ENCODE measurements at regions not wholly inside any gene's neighbourhood (a gene's known extent, or its start where the extent isn't known, plus 50 kb on each side); places are given as distances from the start of the nearest gene placed in this dataset.
A peak's percentile ranks its signal among the peaks of the same experiment; 100 is the strongest.

DNA sequence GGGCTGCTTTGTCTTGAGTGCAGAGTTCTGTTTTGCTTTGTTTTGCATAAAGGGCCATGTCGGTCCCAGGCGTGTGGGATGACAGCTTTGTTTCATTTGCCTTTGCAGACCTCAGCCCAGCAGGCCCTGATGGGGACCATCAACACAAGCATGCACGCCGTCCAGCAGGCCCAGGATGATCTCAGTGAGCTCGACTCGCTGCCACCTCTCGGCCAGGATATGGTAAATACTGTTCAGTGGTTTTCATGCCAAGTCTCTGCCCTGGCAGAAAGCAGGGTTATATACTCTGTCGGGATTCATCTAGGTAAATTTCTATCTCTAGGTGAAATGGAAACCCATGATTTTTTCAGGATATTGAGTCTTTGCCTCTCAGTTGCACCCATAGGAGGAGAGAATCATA, 343.9 kb upstream of the TPM1 start:
- no peak overlapping the region for H3K27ac ChIP-seq
- H3K79me2 ChIP-seq = no peaks in the 10 kb centered on the region
- H3K9me2 ChIP-seq (replicated peaks; ENCODE audit: insufficient read depth) = no peaks in the 10 kb centered on the region
- no peak overlapping the region for H2AFZ ChIP-seq
- no peak for DNase-seq (ENCODE audit: low spot score)
- no peaks in the 10 kb centered on the region for H3K9me3 ChIP-seq (ENCODE audit: low read depth)
- H3K36me3 ChIP-seq (replicated peaks; ENCODE audit: insufficient read depth, low read depth) = no peaks in the 10 kb centered on the region
- TF ChIP-seq, protein P1, sequence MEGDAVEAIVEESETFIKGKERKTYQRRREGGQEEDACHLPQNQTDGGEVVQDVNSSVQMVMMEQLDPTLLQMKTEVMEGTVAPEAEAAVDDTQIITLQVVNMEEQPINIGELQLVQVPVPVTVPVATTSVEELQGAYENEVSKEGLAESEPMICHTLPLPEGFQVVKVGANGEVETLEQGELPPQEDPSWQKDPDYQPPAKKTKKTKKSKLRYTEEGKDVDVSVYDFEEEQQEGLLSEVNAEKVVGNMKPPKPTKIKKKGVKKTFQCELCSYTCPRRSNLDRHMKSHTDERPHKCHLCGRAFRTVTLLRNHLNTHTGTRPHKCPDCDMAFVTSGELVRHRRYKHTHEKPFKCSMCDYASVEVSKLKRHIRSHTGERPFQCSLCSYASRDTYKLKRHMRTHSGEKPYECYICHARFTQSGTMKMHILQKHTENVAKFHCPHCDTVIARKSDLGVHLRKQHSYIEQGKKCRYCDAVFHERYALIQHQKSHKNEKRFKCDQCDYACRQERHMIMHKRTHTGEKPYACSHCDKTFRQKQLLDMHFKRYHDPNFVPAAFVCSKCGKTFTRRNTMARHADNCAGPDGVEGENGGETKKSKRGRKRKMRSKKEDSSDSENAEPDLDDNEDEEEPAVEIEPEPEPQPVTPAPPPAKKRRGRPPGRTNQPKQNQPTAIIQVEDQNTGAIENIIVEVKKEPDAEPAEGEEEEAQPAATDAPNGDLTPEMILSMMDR (IDR thresholded peaks at IDR 0.05; ENCODE audit: poor library complexity) = no peak
- TF ChIP-seq EZH2 (IDR thresholded peaks at IDR 0.05; ENCODE audit: borderline replicate concordance) (no peak), EZH2phosphoT487 (IDR thresholded peaks at IDR 0.05; ENCODE audit: low read depth, severe bottlenecking, unreplicated experiment) (no peak)
- 95% methylated on average over 8 of the region's 8 CpGs for WGBS (ENCODE audit: low lambda C conversion rate, missing lambda C conversion rate)
- H3K4me3 ChIP-seq = no peak overlapping the region
- no peaks in the 10 kb centered on the region for H3K4me1 ChIP-seq (ENCODE audit: insufficient read depth)
- no peaks in the 10 kb centered on the region for H4K20me1 ChIP-seq (ENCODE audit: insufficient read depth, poor library complexity, severe bottlenecking)
- no peak overlapping the region for H3K4me2 ChIP-seq
- no peaks in the 10 kb centered on the region for H3K27me3 ChIP-seq

DNA sequence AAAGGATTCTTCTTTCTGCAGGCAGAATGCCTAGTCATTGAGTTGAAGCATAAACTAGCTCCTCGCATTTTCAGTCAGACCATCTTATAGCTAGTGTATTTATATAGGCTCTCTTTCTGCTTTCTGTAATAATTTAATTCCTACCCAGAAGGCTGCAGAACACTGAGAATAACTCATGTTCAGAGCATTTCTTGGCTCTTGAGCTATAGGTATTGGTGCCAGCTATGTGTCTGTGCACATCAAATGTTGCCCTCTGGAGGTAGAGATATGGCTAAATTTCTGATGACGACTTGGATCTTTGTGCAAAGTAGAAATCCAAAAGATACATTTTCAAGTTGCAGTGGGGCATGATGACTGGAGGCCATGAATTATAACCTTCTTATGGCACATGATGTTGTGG, 336.2 kb upstream of the TPM1 start:
- Histone ChIP-seq H3K79me2 (no peaks in the 10 kb centered on the region), H3K4me1 (ENCODE audit: insufficient read depth) (no peaks in the 10 kb centered on the region), H2AFZ (no peak overlapping the region), H3K36me3 (replicated peaks; ENCODE audit: insufficient read depth, low read depth) (no peaks in the 10 kb centered on the region), H4K20me1 (ENCODE audit: insufficient read depth, poor library complexity, severe bottlenecking) (no peaks in the 10 kb centered on the region), H3K4me2 (no peak overlapping the region), H3K27me3 (no peaks in the 10 kb centered on the region), H3K9me2 (replicated peaks; ENCODE audit: insufficient read depth) (no peaks in the 10 kb centered on the region), H3K9me3 (ENCODE audit: low read depth) (no peaks in the 10 kb centered on the region), H3K27ac (no peak overlapping the region), H3K4me3 (no peak overlapping the region)
- 89% methylated on average over 2 of the region's 2 CpGs for WGBS (ENCODE audit: low lambda C conversion rate, missing lambda C conversion rate)
- TF ChIP-seq, protein P1 (IDR thresholded peaks at IDR 0.05; ENCODE audit: poor library complexity) = peak; percentile 14
- no peak for TF ChIP-seq EZH2 (IDR thresholded peaks at IDR 0.05; ENCODE audit: borderline replicate concordance)
- no peak for DNase-seq (ENCODE audit: low spot score)

DNA sequence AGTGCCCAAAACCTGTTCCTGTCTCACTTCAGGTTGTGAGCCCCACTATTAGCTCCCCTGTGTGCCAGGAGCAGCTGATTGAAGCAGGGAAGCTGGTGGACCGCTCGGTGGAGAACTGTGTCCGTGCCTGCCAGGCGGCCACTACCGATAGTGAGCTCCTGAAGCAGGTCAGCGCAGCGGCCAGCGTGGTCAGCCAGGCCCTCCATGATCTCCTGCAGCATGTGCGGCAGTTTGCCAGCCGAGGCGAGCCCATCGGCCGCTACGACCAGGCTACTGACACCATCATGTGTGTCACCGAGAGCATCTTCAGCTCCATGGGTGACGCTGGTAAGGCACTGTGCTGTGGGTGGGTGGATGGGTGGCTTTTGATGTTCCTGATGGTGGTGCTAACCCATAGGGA, 334.1 kb upstream of the TPM1 start:
- Histone ChIP-seq H2AFZ (no peak overlapping the region), H3K4me1 (ENCODE audit: insufficient read depth) (no peaks in the 10 kb centered on the region), H3K27ac (no peak overlapping the region), H3K27me3 (no peaks in the 10 kb centered on the region), H3K4me2 (no peak overlapping the region), H3K36me3 (replicated peaks; ENCODE audit: insufficient read depth, low read depth) (no peaks in the 10 kb centered on the region), H3K9me2 (replicated peaks; ENCODE audit: insufficient read depth) (no peaks in the 10 kb centered on the region), H3K79me2 (no peaks in the 10 kb centered on the region), H4K20me1 (ENCODE audit: insufficient read depth, poor library complexity, severe bottlenecking) (no peaks in the 10 kb centered on the region), H3K9me3 (ENCODE audit: low read depth) (no peaks in the 10 kb centered on the region), H3K4me3 (no peak overlapping the region)
- DNase-seq (ENCODE audit: low spot score) = no peak
- no peak for TF ChIP-seq EZH2 (IDR thresholded peaks at IDR 0.05; ENCODE audit: borderline replicate concordance)
- TF ChIP-seq EZH2phosphoT487 (IDR thresholded peaks at IDR 0.05; ENCODE audit: low read depth, severe bottlenecking, unreplicated experiment) = no peak
- TF ChIP-seq, protein P1 (IDR thresholded peaks at IDR 0.05; ENCODE audit: poor library complexity) = no peak
- WGBS (ENCODE audit: low lambda C conversion rate, missing lambda C conversion rate) = 99% methylated on average over 16 of the region's 16 CpGs

DNA sequence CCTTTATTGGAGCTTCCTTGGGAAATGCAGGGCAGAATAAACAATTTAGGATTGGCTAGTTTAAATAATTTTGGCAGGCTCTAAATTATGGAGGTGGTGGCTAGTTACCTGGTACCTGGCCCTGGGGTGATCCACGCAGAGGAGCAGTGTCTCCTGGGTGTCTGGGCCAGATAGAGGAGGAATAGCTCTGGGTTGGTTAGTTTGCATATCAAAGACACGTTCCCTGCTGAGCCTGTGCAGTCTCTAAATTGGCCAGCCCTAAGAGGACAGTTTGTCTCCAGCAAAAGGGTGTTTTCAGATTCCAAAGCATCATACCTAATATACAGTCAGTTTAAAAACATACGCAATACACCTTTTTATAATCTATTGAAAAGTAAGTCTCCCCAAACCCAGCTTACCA, 333.3 kb upstream of the TPM1 start:
- H3K27ac ChIP-seq = no peak overlapping the region
- no peaks in the 10 kb centered on the region for H3K4me1 ChIP-seq (ENCODE audit: insufficient read depth)
- H3K4me2 ChIP-seq = no peak overlapping the region
- H3K79me2 ChIP-seq = no peaks in the 10 kb centered on the region
- H3K9me2 ChIP-seq (replicated peaks; ENCODE audit: insufficient read depth) = no peaks in the 10 kb centered on the region
- 89% methylated on average over 3 of the region's 3 CpGs for WGBS (ENCODE audit: low lambda C conversion rate, missing lambda C conversion rate)
- no peak overlapping the region for H3K4me3 ChIP-seq
- H4K20me1 ChIP-seq (ENCODE audit: insufficient read depth, poor library complexity, severe bottlenecking) = no peaks in the 10 kb centered on the region
- TF ChIP-seq EZH2 (IDR thresholded peaks at IDR 0.05; ENCODE audit: borderline replicate concordance) (no peak), EZH2phosphoT487 (IDR thresholded peaks at IDR 0.05; ENCODE audit: low read depth, severe bottlenecking, unreplicated experiment) (no peak)
- TF ChIP-seq, protein P1 (IDR thresholded peaks at IDR 0.05; ENCODE audit: poor library complexity) = no peak
- H3K27me3 ChIP-seq = no peaks in the 10 kb centered on the region
- no peak overlapping the region for H2AFZ ChIP-seq
- no peaks in the 10 kb centered on the region for H3K36me3 ChIP-seq (replicated peaks; ENCODE audit: insufficient read depth, low read depth)
- no peak for DNase-seq (ENCODE audit: low spot score)
- H3K9me3 ChIP-seq (ENCODE audit: low read depth) = no peaks in the 10 kb centered on the region
